WERI-Rb-1 (cell line): ENCODE measurements at regions not wholly inside any gene's neighbourhood (a gene's known extent, or its start where the extent isn't known, plus 50 kb on each side); places are given as distances from the start of the nearest gene placed in this dataset.

Experiments
- DNase-seq: peaks from one replicate; pipeline ENCODE4 v3.0.0-alpha.2; 2020
- H3K27ac ChIP-seq: fragments of 250-450 bp; sonication (Bioruptor Pico); 2 replicates; pipeline ENCODE4 v1.5.1; 2020; ENCODE audit warnings: mild to moderate bottlenecking, moderate library complexity
- H3K27me3 ChIP-seq: fragments of 250-450 bp; sonication (Bioruptor Pico); 2 replicates; pipeline ENCODE4 v1.5.1; 2021; ENCODE audit warnings: mild to moderate bottlenecking, low read depth, moderate library complexity; ENCODE audit not compliant: insufficient read depth, severe bottlenecking
- H3K36me3 ChIP-seq: fragments of 250-450 bp; sonication (Bioruptor Pico); 2 replicates; pipeline ENCODE4 v1.5.1; 2020; ENCODE audit warnings: mild to moderate bottlenecking, moderate library complexity
- H3K4me3 ChIP-seq: 2 replicates; pipeline ENCODE4 v1.5.1; 2011; ENCODE audit warnings: low read depth, mild to moderate bottlenecking, control low read depth, low read length
- H3K9me3 ChIP-seq: fragments of 250-450 bp; sonication (Bioruptor Pico); 2 replicates; pipeline ENCODE4 v1.5.1; 2021; ENCODE audit warnings: mild to moderate bottlenecking, moderate library complexity; ENCODE audit not compliant: severe bottlenecking
- TF ChIP-seq, protein P1 (sequence below): IDR thresholded peaks from 2 replicates; pipeline ENCODE4 v1.5.1; 2011; ENCODE audit warnings: low read depth, mild to moderate bottlenecking, control low read depth, inconsistent platforms, low read length

DNA sequence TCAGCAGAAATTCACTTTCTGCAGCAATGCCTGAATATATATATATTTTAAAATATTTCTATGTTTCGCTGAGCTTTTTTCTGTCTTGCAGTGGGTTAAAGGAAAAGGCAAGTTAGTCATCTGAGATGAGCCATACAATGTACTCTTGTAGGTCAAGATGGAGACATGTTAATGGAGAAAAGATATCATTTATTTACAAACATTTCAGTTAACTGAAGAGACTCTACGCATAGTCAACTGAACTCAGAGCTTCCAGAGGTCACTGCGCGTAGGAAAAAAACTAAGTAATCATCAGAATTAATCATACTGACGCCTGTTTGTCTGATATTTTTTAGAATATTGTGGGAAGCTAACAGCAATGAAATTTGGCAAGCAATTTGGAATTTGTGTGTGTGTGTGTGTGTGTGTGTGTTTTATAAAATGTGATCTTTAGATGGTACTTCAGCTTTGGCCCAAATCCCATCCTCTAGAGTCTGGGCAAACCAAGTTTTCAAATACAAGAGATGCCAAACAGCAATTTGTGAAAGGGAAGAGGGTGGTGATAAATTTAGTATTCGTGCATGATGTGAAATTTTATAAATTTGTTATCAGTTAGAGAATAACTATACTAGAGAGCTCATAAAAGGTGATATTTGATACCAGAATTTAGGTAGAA is 193.9 kb upstream of the AGR3 start:
- Histone ChIP-seq H3K27me3 (no peaks in the 10 kb centered on the region), H3K9me3 (no peaks in the 10 kb centered on the region), H3K36me3 (no peaks in the 10 kb centered on the region), H3K27ac (no peak overlapping the region), H3K4me3 (no peak overlapping the region)
- DNase-seq: no peak
- TF ChIP-seq, protein P1, sequence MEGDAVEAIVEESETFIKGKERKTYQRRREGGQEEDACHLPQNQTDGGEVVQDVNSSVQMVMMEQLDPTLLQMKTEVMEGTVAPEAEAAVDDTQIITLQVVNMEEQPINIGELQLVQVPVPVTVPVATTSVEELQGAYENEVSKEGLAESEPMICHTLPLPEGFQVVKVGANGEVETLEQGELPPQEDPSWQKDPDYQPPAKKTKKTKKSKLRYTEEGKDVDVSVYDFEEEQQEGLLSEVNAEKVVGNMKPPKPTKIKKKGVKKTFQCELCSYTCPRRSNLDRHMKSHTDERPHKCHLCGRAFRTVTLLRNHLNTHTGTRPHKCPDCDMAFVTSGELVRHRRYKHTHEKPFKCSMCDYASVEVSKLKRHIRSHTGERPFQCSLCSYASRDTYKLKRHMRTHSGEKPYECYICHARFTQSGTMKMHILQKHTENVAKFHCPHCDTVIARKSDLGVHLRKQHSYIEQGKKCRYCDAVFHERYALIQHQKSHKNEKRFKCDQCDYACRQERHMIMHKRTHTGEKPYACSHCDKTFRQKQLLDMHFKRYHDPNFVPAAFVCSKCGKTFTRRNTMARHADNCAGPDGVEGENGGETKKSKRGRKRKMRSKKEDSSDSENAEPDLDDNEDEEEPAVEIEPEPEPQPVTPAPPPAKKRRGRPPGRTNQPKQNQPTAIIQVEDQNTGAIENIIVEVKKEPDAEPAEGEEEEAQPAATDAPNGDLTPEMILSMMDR: no peak

DNA sequence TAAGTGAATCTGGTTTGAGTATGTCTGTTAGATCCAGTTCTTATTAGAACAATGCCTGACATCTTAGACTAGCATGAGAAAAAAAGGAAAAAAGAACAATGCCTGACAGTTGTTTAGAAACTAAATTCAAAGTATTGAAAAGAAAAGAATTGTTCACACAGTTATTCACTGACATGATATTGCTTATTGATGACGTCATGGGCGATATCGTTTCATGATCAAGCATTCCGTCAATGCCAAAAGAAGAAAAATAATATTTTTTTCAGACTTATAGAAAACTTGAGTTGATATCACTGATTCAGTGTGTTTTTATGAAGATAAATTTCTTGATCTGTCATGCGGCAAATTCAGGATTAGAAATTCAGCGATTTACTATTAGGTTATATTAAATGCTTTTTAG is 196.5 kb upstream of the AGR3 start:
- H3K27me3 ChIP-seq: no peaks in the 10 kb centered on the region
- H3K4me3 ChIP-seq: no peak overlapping the region
- no peaks in the 10 kb centered on the region for H3K36me3 ChIP-seq
- no peak for DNase-seq
- TF ChIP-seq, protein P1: no peak
- no peaks in the 10 kb centered on the region for H3K9me3 ChIP-seq
- H3K27ac ChIP-seq: no peak overlapping the region

DNA sequence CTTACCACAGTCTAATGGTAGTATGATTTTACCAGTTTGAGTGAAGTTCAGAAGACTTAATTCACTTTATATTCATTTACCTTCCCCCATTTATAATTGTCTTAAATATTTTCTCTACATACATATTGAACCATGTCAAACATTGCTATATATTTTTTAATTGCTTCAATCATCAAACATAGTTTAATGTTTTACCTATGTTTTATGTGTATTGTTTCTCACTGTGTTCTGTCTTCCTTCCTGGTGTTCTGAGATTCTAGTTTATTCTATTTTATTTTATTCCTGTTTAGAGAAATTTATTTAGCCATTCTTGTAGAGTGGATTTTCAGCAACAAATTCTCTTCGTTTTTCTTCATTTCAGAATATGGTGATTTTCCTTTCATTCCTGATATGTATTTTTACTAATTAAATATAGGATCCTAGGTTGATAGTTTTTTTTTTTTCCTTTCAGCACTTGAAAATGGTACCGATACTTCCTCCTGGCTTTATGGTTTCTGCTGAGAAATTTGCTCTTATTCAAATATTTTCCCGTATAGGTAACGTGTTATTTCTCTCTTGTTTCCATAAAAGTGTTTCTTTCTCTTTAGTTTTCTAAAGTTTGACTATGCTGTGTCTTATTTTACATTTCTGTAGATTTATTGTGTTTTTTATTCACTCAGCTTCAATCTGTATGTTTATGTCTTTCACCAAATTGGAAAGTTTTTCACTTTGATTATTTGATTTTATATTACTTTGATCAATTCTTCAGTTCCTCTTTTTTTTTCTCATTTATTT is 201.8 kb upstream of the AGR3 start:
- H3K4me3 ChIP-seq: no peak overlapping the region
- no peak for DNase-seq
- TF ChIP-seq, protein P1: no peak
- no peaks in the 10 kb centered on the region for H3K36me3 ChIP-seq
- no peak overlapping the region for H3K27ac ChIP-seq
- H3K9me3 ChIP-seq: no peaks in the 10 kb centered on the region
- no peaks in the 10 kb centered on the region for H3K27me3 ChIP-seq

DNA sequence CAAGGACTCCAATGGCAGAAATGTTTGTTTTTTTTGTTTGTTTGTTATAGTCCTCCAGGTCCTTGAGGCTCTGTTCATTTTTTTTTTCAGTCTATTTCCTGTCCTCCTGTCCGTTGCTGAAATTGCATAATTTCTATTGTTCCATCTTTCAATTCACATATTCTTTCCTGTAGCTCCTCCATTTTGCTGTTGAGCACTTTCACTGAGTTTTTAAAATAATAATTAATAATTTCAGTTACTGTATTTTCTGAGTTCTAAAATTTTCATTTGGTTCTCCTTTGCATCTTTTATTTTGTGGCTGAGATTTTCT is 202.3 kb upstream of the AGR3 start:
- no peak for DNase-seq
- TF ChIP-seq, protein P1: no peak
- no peaks in the 10 kb centered on the region for H3K9me3 ChIP-seq
- no peaks in the 10 kb centered on the region for H3K27me3 ChIP-seq
- no peak overlapping the region for H3K4me3 ChIP-seq
- no peak overlapping the region for H3K27ac ChIP-seq
- no peaks in the 10 kb centered on the region for H3K36me3 ChIP-seq

DNA sequence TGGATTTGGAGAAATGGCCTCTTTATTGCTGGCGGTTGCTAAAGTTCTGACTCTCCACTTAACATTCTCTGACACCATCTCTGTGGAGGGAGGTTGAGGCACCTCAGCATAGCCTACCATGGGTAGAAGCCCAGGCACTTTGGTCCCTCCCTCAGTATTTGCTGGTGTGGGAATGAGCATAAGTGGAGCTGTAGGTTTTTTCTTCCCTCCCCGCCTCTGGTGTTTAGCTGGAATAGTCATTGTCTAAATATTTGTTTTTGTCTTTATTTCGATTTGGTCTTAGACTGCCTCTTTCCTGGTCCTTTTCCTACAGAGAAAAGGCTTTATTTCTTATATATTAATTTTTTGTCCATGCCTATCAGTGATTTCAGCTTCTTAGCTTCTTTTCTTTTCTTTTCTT is 203.4 kb upstream of the AGR3 start:
- H3K4me3 ChIP-seq: no peak overlapping the region
- no peaks in the 10 kb centered on the region for H3K9me3 ChIP-seq
- DNase-seq: no peak
- no peaks in the 10 kb centered on the region for H3K36me3 ChIP-seq
- TF ChIP-seq, protein P1: no peak
- no peak overlapping the region for H3K27ac ChIP-seq
- no peaks in the 10 kb centered on the region for H3K27me3 ChIP-seq
